Stimulated activated CD8-positive, alpha-beta memory T cell treated with anti-CD3 and anti-CD28 coated beads, Interleukin-2, amount 100 ng/mL, for 48 hours (primary cell): ENCODE measurements at regions not wholly inside any gene's neighbourhood (a gene's known extent, or its start where the extent isn't known, plus 50 kb on each side); places are given as distances from the start of the nearest gene placed in this dataset.

Experiments
- DNase-seq, 2 donors: peaks; one replicate each; pipeline ENCODE4 v3.0.0-alpha.2; 2020; ENCODE audit warnings: low read depth in 2 of 2

DNA sequence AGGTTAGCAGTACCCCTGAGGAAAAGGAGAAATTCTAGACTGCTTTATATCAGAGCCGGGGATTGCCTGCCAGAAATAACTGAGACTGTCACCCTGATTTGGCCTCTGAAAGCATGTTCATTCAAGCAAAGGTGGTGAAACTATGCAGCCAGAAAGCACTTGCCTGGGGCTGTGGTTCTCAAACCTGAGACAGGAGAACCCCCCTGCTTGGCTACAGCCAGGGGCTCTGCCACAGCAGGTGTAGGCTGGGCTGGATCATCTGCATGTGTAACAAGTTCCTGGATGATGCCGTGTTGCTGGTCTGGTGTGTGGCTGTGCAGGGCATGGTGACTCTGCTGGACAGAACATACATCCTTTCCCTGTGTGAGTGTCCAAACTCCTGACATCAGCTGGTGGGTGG lies 157.8 kb downstream of the NXNL2 start:
- no peak for DNase-seq

- DNase-seq, result no peak
These were observed 159.6 kb downstream of the NXNL2 start for GRCh38 chr9:88694625-88695024.

DNA sequence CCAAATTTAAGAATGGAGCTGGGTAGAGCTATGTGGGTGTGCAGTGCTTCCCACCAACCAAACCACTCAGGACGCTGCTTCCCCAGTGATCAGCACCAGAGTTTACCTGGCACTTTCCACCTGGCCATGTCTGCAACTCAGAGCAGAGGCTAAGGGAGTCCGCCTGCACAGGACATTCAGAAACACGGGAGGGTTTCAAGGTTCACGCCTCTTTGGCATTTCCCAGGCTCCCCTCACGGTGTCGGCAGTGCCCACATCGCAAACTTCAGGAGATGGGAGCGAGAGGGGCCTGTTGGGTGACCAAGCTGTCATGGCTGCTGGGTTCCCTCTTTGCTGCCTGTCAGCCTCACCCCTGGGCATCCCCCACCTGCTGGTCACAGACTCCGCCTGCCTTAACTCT lies 161.5 kb downstream of the NXNL2 start:
- no peak for DNase-seq

DNA sequence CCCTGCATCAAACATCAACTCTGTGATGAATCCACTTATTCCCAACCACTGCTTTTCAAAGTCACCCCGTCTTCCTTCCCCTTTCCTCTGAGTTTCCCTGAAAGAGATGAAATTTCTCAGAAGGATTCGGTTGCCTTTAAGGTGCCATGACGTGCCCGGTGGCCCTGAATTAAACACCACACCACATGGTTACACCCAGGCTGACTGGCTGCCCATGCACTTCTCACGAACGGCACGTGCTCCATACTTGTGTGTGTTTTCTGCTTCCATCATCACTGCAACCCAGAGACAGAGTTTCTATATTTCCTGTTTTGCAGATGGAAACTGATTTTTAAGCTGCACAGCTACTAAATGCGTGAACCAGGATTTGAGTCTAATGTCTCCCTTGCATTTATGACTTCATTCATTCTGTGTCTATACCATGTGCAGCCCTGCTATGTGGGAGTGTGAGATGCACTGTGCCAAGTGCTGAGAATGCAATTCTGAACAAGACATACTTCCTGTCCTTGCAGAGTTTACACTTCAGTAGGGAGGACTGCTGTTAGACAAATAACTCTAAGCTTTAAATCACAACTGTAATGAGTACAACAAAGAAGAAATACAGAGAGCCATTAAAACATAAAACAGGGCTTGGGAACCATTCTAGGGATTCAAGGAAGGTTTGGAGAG lies 162.9 kb downstream of the NXNL2 start:
- no peak for DNase-seq

GRCh38 chr9:88702985-88703384 lies 168.0 kb downstream of the NXNL2 start:
- no peak for DNase-seq

GRCh38 chr9:88706193-88707113 lies 171.5 kb downstream of the NXNL2 start:
- DNase-seq, result no peak

- DNase-seq, result no peak
These were observed 175.5 kb downstream of the NXNL2 start for GRCh38 chr9:88710449-88710848.

GRCh38 chr9:88711719-88712118 lies 176.7 kb downstream of the NXNL2 start:
- DNase-seq, result no peak

- no peak for DNase-seq
These were observed 177.5 kb downstream of the NXNL2 start for GRCh38 chr9:88712484-88712883.

DNA sequence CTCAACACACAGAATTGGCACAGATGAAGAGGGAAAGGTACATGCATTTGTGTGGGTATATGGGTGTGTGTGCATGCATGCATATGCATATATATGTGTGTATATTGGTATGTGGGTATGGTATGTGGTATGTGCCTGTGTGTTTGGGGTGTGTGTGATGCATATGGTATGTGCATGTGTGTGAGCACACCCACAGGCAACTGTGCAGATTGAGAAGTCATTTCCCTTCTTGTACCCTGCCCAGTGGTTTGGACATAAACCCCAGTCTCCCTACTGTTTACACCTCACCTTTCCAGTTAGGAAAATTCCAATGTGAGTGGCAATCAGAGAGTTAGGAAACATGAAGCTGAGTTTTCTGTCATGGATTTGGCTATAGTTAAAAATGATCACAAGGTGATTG lies 178.0 kb downstream of the NXNL2 start:
- no peak for DNase-seq

DNA sequence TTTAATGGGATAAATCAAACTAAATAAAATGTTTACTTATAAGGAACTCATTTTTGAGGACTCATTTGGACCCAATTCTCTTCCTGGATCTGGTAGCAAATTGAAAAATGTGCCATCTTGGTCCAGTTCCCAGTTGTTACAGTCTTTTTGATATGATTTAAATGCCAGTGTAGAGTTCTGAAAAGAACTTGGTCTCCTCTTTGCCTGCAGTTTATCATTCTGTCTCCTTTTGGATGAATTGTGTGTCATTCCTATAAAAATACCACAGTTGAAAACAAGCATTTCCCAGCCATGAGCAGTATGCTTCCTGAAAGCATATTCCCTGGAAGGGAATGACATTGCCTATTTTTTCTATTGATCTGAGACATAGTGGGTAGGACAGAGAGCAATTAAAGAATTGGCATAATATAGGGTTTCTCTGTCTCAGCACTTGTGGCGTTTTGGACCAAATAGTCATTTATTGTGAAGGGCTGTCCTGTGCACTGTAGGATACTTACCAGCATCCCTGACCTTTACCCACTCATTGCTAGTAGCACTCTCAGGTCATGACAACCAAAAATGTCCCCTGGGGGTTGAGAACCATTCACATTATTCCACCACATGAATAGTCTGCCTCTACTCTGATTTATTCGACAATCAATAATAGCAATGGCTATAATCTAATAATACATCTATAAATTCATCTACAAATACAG lies 181.8 kb downstream of the NXNL2 start:
- no peak for DNase-seq

- DNase-seq, result no peak
These were observed 186.0 kb downstream of the NXNL2 start for GRCh38 chr9:88721025-88721424.

- DNase-seq, result no peak
These were observed 186.7 kb downstream of the NXNL2 start for GRCh38 chr9:88721495-88722279.

GRCh38 chr9:88722753-88723152 lies 187.8 kb downstream of the NXNL2 start:
- DNase-seq, result no peak

DNA sequence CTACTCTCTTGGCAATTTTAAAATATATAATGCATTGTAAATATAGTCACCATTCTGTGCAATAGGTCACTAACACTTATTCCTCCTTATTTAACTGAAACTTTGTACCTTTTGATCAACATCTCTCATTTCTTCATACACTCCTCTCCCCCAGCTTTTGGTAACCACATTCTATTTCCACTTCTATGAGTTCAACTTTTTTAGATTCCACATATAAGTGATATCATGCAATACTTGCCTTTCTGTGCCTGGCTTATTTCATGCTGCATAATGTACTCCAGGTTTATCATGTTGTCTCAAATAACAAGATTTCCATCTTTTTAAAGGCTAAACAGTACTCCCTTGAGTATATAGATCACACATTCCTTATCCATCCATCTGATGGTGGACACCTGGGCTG lies 188.8 kb downstream of the NXNL2 start:
- no peak for DNase-seq

DNA sequence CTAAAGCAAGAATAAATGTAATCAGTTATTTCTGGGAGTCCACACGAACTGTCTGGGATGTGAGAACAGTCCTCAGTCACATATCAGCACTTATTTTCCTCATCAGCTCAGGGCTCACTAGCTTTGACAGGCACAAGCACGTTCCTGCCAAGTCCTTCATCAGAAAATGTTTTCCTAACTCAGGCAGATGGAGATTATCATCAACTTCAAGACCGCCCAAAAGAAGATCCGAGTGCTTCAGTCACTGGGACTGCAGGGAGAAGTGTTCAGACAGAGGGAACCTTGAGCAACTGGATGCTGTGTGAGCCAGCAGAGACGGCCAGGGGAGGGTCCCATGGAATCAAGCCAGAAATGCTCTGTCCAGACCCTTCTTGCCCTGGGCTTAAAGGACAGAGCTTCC lies 189.4 kb downstream of the NXNL2 start:
- DNase-seq, result no peak

DNA sequence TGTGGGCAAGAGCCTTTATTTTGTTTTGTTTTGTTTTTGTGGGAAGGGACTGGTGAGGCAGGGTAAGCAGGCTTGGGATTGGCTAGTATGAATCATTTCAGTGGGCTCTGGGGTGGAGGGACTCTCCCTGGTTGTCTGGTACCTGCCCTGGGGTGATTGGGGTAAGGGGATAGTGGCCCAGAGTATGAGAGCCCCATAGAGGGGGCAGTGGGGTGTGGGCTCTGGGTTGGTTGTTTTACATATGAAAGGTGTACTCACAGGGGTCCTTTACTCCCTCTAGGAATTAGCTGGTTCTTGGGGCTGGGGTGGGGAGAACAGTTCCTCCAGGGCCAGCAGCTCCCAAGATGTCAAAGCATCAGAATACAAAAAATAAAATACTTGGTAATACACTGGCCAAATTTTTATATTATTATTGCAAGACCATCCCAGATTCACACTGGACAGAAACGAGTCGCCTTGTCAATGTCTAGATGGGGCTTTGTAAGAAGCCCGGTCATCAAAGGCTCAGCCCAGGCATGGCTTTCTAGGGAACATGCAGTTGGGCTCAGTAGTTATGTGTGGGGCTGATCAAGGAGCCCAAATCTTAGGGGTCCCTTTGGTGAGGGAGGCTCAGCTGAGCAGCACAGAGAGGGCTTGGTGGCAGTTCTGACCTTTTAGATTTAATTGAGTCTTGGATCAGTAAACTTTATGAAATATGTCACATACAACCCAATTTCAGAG lies 190.5 kb downstream of the NXNL2 start:
- DNase-seq, result no peak

GRCh38 chr9:88726803-88727202 lies 191.8 kb downstream of the NXNL2 start:
- no peak for DNase-seq

DNA sequence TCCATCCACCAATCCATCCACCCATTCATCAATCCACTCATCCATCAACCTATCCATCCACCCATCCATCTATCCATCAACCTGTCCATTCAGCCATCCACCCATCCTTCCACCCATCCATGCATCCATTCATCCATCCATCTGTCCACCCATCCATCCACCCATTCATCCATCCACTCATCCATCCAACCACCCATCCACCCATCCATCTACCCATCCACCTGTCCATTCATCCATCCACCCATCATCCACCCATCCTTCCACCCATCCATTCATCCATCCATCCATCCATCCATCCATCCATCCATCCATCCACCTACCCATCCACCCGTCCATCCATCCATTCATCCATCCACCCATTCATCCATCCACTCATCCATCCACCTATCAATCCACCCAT lies 195.8 kb downstream of the NXNL2 start:
- no peak for DNase-seq

DNA sequence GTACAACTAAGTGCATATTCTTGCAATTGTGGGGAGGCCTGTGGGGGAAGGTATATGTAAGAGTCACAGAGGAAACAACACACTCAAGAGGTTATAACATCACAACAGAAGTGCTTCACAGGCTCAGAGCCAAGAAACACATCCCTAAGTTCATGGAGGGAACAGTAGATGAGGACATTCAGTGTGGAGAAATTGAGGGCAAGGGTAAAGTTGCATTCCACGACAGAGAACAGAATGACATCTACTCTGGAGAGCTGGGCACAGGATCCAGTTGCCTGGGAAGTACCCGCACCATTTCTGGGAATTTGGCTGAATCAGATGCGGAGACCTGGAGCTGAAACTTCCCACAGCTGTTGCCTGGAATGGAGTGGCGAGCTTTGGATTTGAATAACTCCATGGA lies 197.2 kb downstream of the NXNL2 start:
- DNase-seq, result no peak
